ENCODE measurements at regions not wholly inside any gene's neighbourhood (a gene's known extent, or its start where the extent isn't known, plus 50 kb on each side); places are given as distances from the start of the nearest gene placed in this dataset.

GRCh38 chr11:23543651-23544222 lies 683.5 kb upstream of the CCDC179 start:
- Histone ChIP-seq H3K27ac (ENCODE audit: insufficient read depth, low read length) (no peak overlapping the region), H3K9ac (ENCODE audit: insufficient read depth, low read length) (no peak overlapping the region), H3K4me3 (replicated peaks in 1 of 4; ENCODE audit: control extremely low read depth in 1 of 4, insufficient read depth in 1 of 4, low read depth in 3 of 4, low read length in 4 of 4) (no peak overlapping the region), H3K4me2 (ENCODE audit: extremely low read depth, insufficient read depth, low read length) (no peak overlapping the region), H3K9me3 (ENCODE audit: control insufficient read depth, insufficient read depth, low read depth, low read length) (no peaks in the 10 kb centered on the region), H3K79me2 (ENCODE audit: control insufficient read depth, insufficient read depth, low read length) (no peaks in the 10 kb centered on the region), H3K27me3 (ENCODE audit: control insufficient read depth, insufficient read depth, low read length) (no peaks in the 10 kb centered on the region), H3K36me3 (ENCODE audit: control insufficient read depth, insufficient read depth, low read length) (no peaks in the 10 kb centered on the region), H3K4me1 (ENCODE audit: control insufficient read depth, extremely low read depth, insufficient read depth, low read length) (no peaks in the 10 kb centered on the region), H2AFZ (ENCODE audit: low read length) (no peak overlapping the region), H4K20me1 (ENCODE audit: control insufficient read depth, extremely low read depth, insufficient read depth, low read length) (no peaks in the 10 kb centered on the region)
- no peak for DNase-seq (ENCODE audit: low read depth in 2 of 2)
- TF ChIP-seq EZH2 (IDR thresholded peaks at IDR 0.05; ENCODE audit: low read length, missing control alignments): no peak

GRCh38 chr11:23551706-23552105 lies 691.4 kb upstream of the CCDC179 start:
- Histone ChIP-seq H2AFZ (ENCODE audit: low read length) (no peak overlapping the region), H3K27ac (ENCODE audit: insufficient read depth, low read length) (no peak overlapping the region), H3K9me3 (ENCODE audit: control insufficient read depth, insufficient read depth, low read depth, low read length) (no peaks in the 10 kb centered on the region), H4K20me1 (ENCODE audit: control insufficient read depth, extremely low read depth, insufficient read depth, low read length) (no peaks in the 10 kb centered on the region), H3K36me3 (ENCODE audit: control insufficient read depth, insufficient read depth, low read length) (no peaks in the 10 kb centered on the region), H3K4me3 (replicated peaks in 1 of 4; ENCODE audit: control extremely low read depth in 1 of 4, insufficient read depth in 1 of 4, low read depth in 3 of 4, low read length in 4 of 4) (no peak overlapping the region), H3K4me2 (ENCODE audit: extremely low read depth, insufficient read depth, low read length) (no peak overlapping the region), H3K27me3 (ENCODE audit: control insufficient read depth, insufficient read depth, low read length) (no peaks in the 10 kb centered on the region), H3K4me1 (ENCODE audit: control insufficient read depth, extremely low read depth, insufficient read depth, low read length) (no peaks in the 10 kb centered on the region), H3K9ac (ENCODE audit: insufficient read depth, low read length) (no peak overlapping the region), H3K79me2 (ENCODE audit: control insufficient read depth, insufficient read depth, low read length) (no peaks in the 10 kb centered on the region)
- TF ChIP-seq CTCF (conservative IDR thresholded peaks at IDR 0.05 in 1 of 2, IDR thresholded peaks at IDR 0.05 in 1 of 2; ENCODE audit: low read depth in 1 of 2, low read length in 2 of 2): no peak
- TF ChIP-seq EZH2 (IDR thresholded peaks at IDR 0.05; ENCODE audit: low read length, missing control alignments): no peak
- DNase-seq (ENCODE audit: low read depth in 2 of 2): no peak

- Histone ChIP-seq H3K36me3 (ENCODE audit: control insufficient read depth, insufficient read depth, low read length) (no peaks in the 10 kb centered on the region), H3K27ac (ENCODE audit: insufficient read depth, low read length) (no peak overlapping the region), H4K20me1 (ENCODE audit: control insufficient read depth, extremely low read depth, insufficient read depth, low read length) (no peaks in the 10 kb centered on the region), H3K27me3 (ENCODE audit: control insufficient read depth, insufficient read depth, low read length) (no peaks in the 10 kb centered on the region), H3K4me2 (ENCODE audit: extremely low read depth, insufficient read depth, low read length) (no peak overlapping the region), H3K4me3 (replicated peaks in 1 of 4; ENCODE audit: control extremely low read depth in 1 of 4, insufficient read depth in 1 of 4, low read depth in 3 of 4, low read length in 4 of 4) (no peak overlapping the region), H3K4me1 (ENCODE audit: control insufficient read depth, extremely low read depth, insufficient read depth, low read length) (no peaks in the 10 kb centered on the region), H3K79me2 (ENCODE audit: control insufficient read depth, insufficient read depth, low read length) (no peaks in the 10 kb centered on the region), H3K9me3 (ENCODE audit: control insufficient read depth, insufficient read depth, low read depth, low read length) (no peaks in the 10 kb centered on the region), H3K9ac (ENCODE audit: insufficient read depth, low read length) (no peak overlapping the region), H2AFZ (ENCODE audit: low read length) (no peak overlapping the region)
- no peak for DNase-seq (ENCODE audit: low read depth in 2 of 2)
- TF ChIP-seq CTCF (conservative IDR thresholded peaks at IDR 0.05 in 1 of 2, IDR thresholded peaks at IDR 0.05 in 1 of 2; ENCODE audit: low read depth in 1 of 2, low read length in 2 of 2): no peak
- no peak for TF ChIP-seq EZH2 (IDR thresholded peaks at IDR 0.05; ENCODE audit: low read length, missing control alignments)
These were observed 693.7 kb upstream of the CCDC179 start for GRCh38 chr11:23554002-23554401.
